Muscle of back (tissue), 3 donors: ENCODE measurements at regions not wholly inside any gene's neighbourhood (a gene's known extent, or its start where the extent isn't known, plus 50 kb on each side); places are given as distances from the start of the nearest gene placed in this dataset.
"Not testable (repeated sequence)": the region's sequence is repeated elsewhere in the genome, so short reads cannot be mapped to it uniquely, and the experiment has no call there.

Experiments used
- DNase-seq, 3 donors: peaks; one replicate each; pipeline versions ENCODE4 v3.0.0 to v3.0.0-alpha.2; 2013

DNA sequence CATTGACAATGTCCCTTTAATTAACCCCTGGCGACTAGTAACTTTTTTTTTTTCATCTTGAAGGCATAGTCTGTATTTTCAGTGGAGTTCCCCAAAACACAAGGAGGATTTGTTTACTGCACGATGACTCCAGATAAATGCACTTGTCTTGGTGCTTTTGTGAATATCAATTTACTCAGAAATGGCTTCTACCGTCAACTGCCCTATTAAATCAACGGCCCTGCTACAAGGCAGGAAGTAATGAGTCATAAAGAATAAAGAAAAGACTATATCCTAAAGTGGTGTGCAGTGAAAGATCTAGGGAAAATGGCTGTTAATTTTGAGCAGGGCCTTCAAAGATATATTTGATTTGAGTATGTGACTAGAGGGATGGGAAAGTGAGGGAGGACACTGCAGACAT, 388.3 kb upstream of the CHD1 start:
- no peak for DNase-seq

DNA sequence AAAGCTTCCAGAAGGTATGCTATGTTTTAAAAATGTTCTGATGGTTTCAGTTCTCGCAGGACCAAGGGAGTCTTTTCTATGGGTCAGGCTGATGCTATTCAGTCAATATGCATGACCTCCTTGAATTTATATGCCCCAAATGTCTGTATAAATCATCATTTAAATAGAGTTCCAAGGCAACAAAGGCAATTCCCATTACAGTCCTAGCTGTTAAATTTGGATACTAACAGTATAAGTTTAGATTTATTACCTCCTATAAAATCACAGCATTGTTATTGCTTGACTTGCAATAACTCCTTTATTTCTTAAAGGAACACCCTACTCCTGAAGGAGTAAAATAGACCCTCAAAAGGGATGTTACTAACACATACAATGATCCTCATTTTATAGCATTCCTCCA, 387.7 kb upstream of the CHD1 start:
- DNase-seq: no peak

DNA sequence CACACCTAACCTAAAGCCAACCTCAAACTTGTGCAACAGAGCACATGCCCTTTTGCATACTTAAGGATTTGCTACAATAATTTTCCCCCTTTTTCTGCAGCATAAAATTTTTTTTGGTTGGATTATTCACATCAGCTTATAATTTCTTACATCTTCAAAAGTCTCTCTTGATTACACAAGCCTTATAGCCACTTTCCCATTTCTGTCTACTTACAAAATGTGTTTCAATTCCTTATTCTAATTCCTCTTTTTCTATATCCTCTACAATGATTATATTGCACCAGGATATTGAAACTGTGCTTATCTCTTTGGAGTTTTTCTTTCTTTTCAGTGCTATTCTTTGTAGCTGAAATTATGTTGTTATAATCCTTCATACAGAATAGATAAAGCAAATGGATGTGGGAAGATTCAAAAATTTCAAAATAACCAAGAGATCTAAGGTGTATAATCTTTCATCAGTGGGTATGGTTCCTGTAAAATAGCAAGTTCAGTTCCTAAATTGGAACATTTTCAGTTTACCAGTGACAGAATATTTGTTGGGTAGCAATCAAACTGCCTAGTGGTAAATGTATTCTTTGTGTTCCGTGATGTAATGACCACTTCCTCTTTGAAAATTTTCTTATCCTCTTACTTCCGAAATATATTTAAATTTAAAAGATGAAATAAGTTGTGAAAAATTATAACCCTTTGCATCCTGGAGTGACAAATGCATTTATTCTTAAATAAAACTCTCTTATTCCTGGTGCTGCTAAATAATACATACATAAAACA, 386.8 kb upstream of the CHD1 start:
- DNase-seq: peak in 1 of 3 donors; percentile 11

DNA sequence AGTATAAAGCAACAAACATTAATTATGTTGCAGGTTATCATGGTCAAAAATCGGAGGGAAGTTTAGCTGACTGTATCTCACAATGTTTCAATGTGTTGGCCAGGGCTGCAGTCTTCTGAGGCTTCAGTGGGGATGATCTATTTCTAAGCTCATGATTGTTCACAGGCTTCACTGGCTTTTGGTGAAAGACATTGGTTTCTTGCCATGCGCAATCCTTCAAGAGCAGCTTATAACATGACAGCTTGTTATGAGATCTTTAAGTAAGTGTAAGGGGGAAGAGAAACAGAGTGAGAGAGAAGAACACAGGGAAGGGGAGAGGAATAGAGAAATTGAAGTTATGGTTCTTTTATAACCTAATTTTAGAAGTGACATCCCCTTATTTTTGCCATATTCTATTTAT, 385.9 kb upstream of the CHD1 start:
- DNase-seq: no peak

DNA sequence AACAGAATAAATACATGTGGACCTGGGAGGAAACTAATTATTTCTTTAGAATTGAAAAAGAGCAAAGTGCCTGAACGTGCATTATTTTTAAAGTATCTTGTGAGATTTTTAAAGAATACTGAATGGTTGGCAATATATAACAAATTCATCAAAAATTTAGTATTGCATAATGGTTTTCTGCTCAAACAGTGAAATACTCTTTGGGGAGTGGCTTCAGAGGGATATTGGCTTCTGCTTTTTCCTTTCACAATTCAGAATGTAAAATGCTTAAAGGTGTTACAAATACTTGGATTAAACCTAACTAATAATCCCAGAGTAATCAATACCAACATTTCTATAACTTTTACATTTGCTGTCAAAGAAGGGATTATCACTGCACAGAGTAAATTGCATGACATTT, 379.3 kb upstream of the CHD1 start:
- DNase-seq: no peak

DNA sequence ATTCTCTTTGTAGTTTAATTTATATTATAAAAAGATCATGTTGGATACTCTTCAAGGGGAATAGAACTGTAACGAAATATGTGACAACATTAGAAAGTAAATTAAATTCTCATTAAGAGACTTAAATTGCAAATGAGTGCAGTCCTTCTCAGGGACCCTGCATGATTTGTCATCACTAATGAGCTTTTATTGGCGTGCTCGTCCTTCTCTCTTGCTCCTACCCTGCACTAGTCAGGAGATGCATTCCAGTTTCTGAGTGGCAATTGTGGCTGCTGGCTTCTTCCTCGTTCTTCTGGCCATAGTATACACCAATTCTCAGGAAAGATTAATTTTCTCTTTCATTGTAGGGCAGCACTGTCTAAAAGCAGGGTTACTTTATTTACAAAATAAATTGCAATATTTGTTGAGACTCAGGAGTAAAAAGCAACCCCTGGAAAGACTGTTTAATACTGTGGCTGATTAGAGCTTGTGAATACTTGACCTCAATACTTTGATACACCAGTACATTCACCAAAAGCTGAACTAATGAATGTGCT, 376.3 kb upstream of the CHD1 start:
- DNase-seq: no peak

DNA sequence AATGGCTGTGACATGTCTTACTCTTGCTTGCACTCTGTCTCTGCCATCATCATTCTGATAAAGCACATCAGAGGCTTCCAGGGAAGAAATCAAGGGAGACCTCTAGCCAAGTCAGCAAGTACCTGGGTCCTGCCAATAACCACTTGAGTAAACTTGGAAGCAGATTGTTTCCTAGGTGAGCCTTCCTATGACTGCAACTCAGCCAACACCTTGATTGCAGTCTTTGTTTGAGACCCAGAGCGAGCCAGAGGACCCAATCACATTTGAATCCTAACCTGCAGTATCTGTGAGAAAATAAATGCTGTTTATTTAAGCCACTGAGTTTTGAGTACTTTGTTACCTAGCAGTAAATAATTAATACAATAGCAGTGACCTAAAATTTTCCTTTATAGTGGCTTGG, 356.8 kb upstream of the CHD1 start:
- no peak for DNase-seq

DNA sequence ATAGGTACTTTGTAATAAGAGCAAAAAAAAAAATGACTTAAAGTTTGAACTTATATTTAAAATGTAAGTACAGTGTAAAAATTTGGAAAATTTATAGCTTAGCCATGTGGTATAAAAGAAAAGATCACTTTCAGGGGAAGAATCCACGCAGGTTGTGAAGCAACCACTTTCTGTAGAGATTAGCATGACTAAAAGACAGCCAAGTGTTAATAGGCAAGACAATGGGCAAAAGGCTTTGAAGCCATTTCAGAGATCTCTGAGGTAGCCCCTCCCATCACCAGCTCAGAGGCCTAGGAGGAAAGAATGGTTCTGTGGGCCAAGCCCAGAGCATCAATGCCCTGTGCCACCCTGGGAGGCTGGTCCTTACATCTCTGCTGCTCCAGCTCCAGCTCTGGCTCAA, 346.3 kb upstream of the CHD1 start:
- no peak for DNase-seq

DNA sequence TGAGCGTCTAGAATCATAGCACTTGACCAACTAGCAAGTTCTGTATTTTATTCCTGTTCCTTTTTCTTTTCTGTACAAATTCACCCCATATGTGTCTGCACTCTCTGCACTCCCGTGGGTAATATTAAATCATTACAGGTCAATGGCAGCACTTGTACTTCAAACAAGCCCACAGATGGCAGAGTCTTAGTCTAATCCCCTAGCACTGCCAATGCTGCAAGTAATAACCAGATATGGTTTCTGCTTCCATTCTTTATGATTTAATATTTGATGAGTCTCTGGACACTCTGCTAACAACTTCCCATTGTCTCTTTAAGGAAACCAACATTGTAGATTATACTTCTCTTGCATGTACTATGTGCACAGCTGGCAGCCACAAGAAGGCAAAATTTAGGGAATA, 343.8 kb upstream of the CHD1 start:
- no peak for DNase-seq

DNA sequence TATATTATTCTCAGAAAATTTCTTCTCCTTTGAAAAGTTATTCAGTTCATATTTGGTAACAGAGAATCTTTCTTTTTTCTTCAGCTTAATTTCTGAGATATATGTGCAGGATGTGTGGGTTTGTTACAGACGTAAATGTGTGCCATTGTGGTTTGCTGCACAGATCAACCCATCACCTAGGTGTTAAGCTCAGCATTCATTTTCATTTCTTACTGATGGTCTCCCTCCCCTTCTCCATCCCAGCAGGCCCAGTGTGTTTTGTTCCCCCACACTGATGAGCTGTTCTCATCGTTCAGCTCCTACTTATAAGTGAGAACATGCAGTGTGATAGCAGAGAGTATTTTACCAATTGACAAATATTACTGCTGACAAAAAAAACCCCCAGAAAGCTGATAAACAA, 330.0 kb upstream of the CHD1 start:
- no peak for DNase-seq

DNA sequence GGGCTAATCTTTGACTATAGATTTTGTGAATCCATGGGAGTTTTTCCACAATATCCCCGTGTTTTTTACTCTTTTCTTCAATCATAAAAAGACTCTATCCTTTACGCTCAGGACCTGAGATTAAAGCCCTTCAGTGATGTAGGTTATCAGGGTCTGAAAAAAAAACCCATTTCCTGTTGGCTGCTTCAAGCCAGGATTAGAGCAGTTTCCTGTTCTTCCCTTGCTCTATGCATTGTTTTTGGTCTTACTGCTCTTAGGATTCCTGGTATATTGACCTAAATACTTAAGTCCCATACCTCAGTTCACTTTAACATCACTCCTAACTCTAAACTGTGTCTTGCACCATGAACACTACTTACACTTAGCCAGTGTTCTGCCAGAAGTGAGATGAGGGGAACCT, 319.3 kb upstream of the CHD1 start:
- DNase-seq: peak in 1 of 3 donors; percentile 1

DNA sequence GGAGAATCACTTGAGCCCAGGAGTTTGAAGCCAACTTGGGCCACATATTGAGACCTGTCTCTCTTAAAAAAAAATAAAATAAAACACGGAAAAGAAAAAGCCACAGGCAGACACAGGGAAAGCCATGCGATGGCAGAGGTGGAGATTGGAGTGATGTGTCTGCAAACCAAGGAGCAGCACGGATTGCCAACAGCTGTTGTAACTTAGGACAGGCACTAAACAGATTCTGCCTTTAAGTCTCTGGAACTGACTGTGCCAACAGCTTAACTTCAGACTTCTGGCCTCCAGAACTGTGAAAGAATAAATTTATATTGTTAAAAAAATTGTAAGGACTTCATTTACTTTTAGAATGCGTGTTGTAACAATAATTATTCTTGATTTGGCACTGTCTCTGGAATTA, 318.5 kb upstream of the CHD1 start:
- DNase-seq: peak; percentile 8 to 24 (median 20)

DNA sequence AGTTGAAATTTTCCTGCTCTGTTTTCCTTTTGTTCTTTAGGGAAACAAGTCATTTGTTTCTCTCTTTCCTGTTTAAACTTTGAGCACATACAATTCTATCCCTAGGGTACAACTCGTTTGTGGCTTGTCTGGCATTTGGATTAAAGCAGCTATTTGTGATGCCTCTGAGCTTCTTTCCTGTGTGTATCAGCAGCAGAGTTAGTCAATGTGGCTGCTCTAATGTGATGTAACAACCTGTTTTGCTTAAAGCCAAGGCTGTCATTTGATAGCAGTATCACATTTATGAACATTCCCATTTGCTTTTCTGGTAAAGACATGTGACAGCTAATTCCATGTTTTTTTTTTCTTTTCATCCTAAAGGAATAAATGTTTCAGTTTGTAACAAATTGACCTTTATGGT, 314.3 kb upstream of the CHD1 start:
- peak in 1 of 3 donors; percentile 3 for DNase-seq

DNA sequence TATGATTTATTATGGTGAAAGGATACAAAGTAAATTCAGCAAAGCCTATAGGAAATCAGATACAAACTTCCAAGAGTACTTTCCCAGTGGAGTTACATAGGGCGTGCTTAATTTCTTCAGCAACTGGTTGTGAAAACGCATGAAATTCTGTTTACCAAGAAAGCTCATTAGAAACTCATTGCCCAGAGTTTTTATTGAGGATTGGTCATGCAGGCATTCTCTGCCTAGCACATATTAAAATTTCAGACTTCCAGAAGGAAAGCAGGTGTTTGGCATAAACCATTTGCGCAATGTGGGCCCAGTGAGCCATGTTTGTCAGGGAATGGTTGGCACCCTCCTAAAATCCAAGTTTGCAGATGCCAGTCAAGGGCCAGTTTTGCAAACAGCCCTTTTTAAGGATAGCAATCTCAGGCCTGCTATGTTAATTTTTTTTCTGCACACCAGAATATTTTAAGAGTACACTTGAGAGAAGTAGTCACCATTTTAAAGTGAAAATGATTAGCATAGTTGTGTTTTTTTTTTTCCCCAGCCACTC, 311.1 kb upstream of the CHD1 start:
- DNase-seq: peak in 2 of 3 donors; percentile 13 to 45

DNA sequence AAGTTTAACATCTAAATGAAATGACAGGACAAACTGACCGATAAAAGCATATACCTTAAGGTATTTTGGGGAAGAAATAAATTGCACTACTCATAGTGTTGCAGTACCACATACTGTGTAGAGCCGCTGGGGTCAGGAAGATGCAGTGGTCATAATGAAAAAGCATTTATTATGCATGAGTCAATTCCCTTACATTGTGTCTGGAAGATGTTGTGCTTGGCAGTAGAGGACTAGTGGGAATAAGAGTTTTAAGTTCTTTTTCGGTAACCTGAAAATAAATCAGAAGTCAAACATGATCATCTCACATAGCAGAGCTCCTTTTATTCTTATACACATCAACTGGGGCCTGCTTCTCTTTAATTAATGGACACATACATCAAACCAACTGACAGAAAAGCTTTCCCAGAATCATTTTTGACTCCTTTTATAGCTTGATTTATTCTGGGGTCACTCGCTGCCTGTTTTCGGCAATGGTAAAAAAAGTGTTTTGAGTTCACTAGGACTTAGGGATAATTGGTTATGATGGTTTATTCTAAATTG, 262.5 kb upstream of the CHD1 start:
- peak in 1 of 3 donors; percentile 2 for DNase-seq

DNA sequence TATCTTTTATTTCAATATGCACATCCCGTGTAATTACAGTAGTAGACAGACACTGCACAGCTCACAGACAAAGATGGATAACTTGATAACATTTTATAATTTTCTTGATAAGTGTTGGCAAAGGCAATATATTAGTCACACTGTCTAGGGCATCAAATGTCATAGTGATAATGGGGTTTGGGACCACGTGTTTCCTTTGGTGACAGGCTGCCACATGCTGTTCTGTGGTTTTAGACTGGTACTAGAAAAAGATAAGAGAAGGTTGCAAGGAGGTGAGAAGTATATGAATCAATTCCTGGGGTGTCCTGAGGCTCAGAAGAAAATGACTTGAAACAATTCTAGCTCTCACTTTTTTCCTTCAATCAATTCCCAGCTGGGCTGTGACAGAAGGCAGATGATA, 258.8 kb upstream of the CHD1 start:
- no peak for DNase-seq

DNA sequence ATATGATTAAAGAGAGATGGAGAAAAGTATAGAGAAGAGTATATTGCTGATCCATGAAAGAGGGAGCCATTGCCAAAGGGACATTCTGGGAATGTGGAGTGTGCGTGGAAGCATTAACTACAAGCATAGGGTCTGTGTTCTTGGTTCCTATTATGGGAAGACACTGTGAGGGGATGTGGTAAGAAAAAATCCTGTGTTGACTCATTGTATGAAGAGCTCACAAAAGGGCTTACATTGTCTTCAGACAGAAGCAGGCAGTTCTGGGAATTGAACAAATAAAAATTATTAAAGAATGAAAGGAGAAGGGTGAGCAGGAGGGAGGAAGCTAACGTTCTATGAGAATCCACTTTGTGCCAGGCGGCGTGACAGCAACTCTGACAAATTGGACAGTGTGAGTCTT, 250.4 kb upstream of the CHD1 start:
- no peak for DNase-seq

DNA sequence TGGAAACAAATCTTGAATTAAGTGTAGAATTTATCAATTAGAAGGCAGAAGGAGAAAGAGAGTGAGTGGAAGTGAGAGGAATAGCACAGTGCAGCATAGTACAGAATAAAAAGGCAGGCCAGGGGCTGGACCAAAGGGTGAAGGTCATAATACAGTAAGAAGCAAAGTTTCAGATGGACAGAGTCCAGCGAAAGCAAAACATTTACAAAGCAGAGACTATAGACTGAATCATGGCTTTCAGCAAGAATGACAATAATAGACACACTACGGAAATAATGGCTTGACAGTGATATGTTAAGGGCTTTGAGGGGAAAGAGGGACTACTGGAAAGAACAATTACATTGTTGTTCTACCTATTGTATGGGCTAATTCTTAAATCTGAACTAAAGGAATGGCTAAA, 249.0 kb upstream of the CHD1 start:
- DNase-seq: no peak

DNA sequence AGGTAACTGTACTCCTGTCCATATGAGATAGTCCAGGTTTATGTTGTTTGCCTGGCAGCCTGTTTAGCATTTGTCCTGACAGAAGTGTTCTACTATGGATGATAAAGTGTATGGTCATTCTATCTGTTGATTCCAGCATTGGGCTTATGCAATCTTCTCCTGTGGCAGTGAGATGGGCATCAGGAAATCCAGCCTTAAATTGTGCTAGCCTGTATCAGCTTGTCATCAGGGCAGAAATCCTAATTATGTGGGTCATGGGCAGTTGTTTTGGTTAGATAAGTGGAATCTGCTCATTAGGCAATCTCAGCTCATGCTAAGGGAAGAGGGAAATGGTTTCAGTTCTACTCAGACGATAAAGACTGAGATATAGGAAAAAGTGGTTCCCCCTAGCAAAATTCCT, 247.4 kb upstream of the CHD1 start:
- no peak for DNase-seq

DNA sequence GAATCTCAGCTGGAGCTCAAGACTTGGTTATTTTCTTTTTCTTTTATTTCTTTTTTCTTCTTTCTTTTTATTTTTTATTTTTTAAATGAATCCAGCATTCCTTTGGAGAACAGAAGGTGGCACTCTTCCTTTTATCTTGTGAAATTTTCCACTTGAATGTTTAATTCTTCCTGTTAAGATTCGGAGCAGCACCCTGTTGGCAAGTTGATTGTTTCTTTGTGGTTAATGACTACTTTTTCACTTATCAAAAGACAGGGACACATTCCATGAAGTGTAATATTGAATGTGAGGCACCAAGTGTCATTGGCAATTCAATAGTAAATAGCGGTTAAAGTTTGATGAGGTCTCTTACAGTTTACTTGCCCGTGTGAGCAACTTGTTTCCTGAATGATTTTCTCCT, 240.5 kb upstream of the CHD1 start:
- peak in 1 of 3 donors; percentile 11 for DNase-seq

DNA sequence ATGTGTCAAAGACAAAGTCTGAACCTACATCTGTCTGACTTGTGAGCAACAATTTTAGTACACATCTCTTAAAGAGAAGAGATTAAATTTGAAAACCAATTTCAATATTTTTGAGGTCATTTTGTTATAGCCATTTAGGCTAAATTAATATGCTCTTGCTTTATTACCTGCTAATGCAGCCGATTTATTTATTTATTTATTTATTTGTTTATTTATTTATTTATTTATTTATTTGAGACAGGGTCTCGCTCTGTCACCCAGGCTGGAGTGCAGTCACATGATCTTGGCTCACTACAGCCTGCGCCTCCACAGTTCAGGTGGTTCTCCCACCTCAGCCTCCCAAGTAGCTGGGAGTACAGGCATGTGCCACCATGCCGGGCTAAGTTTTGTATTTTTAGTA, 232.7 kb upstream of the CHD1 start:
- DNase-seq: not testable (repeated sequence)

DNA sequence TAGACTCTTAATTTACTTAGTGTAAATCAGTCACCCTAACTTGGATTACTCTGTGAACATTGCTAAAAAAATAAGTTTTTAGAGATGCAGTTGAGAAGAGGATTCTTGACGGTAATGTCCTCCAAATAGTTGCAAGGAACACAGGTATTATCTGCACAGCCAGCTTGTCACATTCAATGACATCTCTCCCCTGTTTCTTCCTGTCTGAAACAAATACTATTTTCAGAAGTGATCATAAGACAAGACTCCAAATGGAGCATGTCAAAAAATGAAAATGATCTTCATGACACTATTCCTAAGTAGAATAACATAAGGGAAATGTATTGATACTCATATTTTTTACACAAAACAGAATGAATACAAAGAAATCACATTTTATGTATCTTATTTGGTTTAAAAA, 227.9 kb upstream of the CHD1 start:
- DNase-seq: no peak

DNA sequence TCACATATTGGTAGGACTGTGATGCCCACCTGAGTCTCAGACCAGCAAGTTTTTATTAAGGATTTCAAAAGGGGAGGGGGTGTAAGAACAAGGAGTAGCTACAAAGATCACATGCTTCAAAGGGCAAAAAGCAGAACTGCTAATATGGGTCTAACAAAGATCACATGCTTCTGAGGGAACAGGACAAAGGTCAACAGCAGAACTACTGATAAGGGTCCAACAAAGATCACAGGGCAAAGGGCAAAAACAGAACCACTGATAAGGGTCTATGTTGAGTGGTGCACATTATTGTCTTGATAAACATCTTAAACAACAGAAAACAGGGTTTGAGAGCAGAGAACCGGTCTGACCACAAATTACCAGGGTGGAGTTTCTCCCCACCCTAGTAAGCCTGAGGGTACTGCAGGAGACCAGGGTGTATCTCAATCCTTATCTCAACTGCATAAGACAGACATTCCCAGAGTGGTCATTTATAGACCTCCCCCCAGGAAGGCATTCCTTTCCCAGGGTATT, 214.5 kb upstream of the CHD1 start:
- not testable (repeated sequence) for DNase-seq
